GM23248 (cell line): ENCODE measurements at regions not wholly inside any gene's neighbourhood (a gene's known extent, or its start where the extent isn't known, plus 50 kb on each side); places are given as distances from the start of the nearest gene placed in this dataset.

Experiments
- EZH2 ChIP-seq: fragments of 200-600 bp; sonication (generic); IDR thresholded peaks from 2 replicates; pipeline ENCODE4 v1.6.1; 2018; ENCODE audit warnings: antibody characterized with exemption, mild to moderate bottlenecking; ENCODE audit not compliant: insufficient read depth, poor library complexity, severe bottlenecking
- EZH2phosphoT487 ChIP-seq: fragments of 200-600 bp; sonication (generic); IDR thresholded peaks from 2 replicates; pipeline ENCODE4 v1.6.1; 2018; ENCODE audit warnings: antibody characterized with exemption, moderate library complexity, mild to moderate bottlenecking, low read depth; ENCODE audit not compliant: insufficient read depth

DNA sequence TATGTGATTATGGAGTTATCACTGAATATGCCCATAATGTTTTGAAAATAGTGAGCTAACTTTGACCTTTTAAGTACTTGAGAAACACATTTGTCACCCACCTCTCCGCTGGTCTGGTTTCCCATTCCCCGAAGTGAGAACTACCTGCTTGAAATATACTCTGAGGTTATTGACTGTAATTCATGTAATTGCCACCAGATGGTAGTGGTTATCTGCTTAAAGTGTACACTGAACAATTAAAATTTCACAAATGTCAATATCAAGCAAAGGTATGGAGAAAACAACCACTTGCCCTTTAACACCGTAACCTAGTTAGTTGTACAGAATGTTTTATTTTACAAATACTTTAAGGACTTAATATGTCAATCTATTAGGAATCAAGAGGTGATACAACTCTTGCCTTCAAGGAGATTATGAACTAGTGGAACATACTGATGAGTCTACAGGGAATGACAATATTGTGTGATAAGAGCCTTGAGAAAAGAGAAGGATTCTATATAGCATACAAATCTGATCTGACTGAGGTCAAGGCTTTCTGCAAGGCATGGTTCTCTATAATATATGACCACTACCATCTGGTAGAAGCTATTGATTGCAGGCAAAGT lies 316.8 kb upstream of the KCNH7 start:
- no peak for TF ChIP-seq EZH2
- TF ChIP-seq EZH2phosphoT487 = no peak
